HepG2 (cell line): ENCODE measurements at regions not wholly inside any gene's neighbourhood (a gene's known extent, or its start where the extent isn't known, plus 50 kb on each side); places are given as distances from the start of the nearest gene placed in this dataset.

Source experiments
- ATAC-seq: fragments of 200-7000 bp; cut with Tn5 transposase; 3 replicates; pipeline ENCODE4 v1.9.1; 2020; ENCODE audit warnings: mild to moderate bottlenecking, moderate library complexity
- BruUV-seq: library from RNA; stranded (reverse); fragments of 400-500 nt; replicated peaks from 2 replicates; lab custom pipeline; 2021; lab: Mats Ljungman, UMichigan
- CTCF ChIA-PET: fragments of 300-600 bp; formaldehyde crosslinking; extraction: SDS; loops from one replicate; lab custom pipeline; 2021; ENCODE audit warnings: low total read pairs, inconsistent platforms, low intra/inter-chr PET ratio; lab: Yijun Ruan, JAX
- POLR2A ChIA-PET: fragments of 350-600 bp; sonication (Branson Sonifier 250); formaldehyde crosslinking; loops from one replicate; lab custom pipeline; 2020; ENCODE audit warnings: antibody characterized with exemption, inconsistent platforms; lab: Yijun Ruan, JAX
- DNase-seq: peaks from one replicate; pipeline ENCODE4 v3.0.0-alpha.2; 2015; ENCODE audit warnings: low spot score
- FAIRE-seq: peaks from 3 replicates; lab custom pipeline; 2011; peaks lifted over from hg19 to GRCh38; lab: Jason Lieb, UNC
- H2AFZ ChIP-seq: one replicate; pipeline ENCODE4 v1.6.1; 2011; ENCODE audit warnings: low read length, inconsistent platforms
- H3K27ac ChIP-seq: fragments of 300-600 bp; 3 replicates; pipeline ENCODE4 v1.8.0; 2011; ENCODE audit warnings: mixed run types, mild to moderate bottlenecking, mixed read lengths, low read length, inconsistent platforms; ENCODE audit not compliant: insufficient read depth; ENCODE audit errors: extremely low read length
- H3K27me3 ChIP-seq, 2 experiments: fragments of 200-600 bp in 1 of 2; 2 replicates in 1 of 2; 3 replicates in 1 of 2; pipeline versions ENCODE4 v1.6.0 to v1.8.0; 2011; ENCODE audit warnings: low read length in 2 of 2, mild to moderate bottlenecking in 2 of 2, moderate library complexity in 2 of 2, inconsistent platforms in 1 of 2; ENCODE audit not compliant: insufficient read depth in 2 of 2, control insufficient read depth in 1 of 2
- H3K36me3 ChIP-seq, 2 experiments: fragments of 200-600 bp in 1 of 2; replicated peaks in 1 of 2; 2 replicates in 1 of 2; 3 replicates in 1 of 2; pipeline versions ENCODE4 v1.5.1 to v1.8.0; 2011; ENCODE audit warnings: low read length in 2 of 2, inconsistent platforms in 1 of 2; ENCODE audit not compliant: insufficient read depth in 2 of 2, control insufficient read depth in 1 of 2
- H3K4me1 ChIP-seq: 2 replicates; pipeline ENCODE4 v1.5.1; 2012; ENCODE audit warnings: low read length, inconsistent platforms; ENCODE audit not compliant: insufficient read depth
- H3K4me2 ChIP-seq: 2 replicates; pipeline ENCODE4 v1.6.0; 2011; ENCODE audit warnings: low read depth, low read length, inconsistent platforms
- H3K4me3 ChIP-seq, 3 experiments: fragments of 200-600 bp in 1 of 3; sonication (generic), shearing (Covaris generic) in 1 of 3; replicated peaks in 1 of 3; 2 replicates each; pipeline ENCODE4 v1.5.1; 2011 to 2016; ENCODE audit warnings: low read length in 3 of 3, inconsistent platforms in 2 of 3, low read depth in 2 of 3, mild to moderate bottlenecking in 2 of 3, control low read depth in 1 of 3, mixed read lengths in 1 of 3; ENCODE audit not compliant: insufficient read depth in 1 of 3
- H3K79me2 ChIP-seq: one replicate; pipeline ENCODE4 v1.6.1; 2011; ENCODE audit warnings: low read length, inconsistent platforms; ENCODE audit not compliant: insufficient read depth
- H3K9ac ChIP-seq: 2 replicates; pipeline ENCODE4 v1.6.0; 2011; ENCODE audit warnings: mild to moderate bottlenecking, low read depth, low read length, inconsistent platforms; ENCODE audit not compliant: insufficient read depth
- H3K9me3 ChIP-seq: 2 replicates; pipeline ENCODE4 v1.5.1; 2012; ENCODE audit warnings: mild to moderate bottlenecking, low read length
- H4K20me1 ChIP-seq: 2 replicates; pipeline ENCODE4 v1.6.0; 2011; ENCODE audit warnings: inconsistent platforms, mild to moderate bottlenecking, low read length, moderate library complexity; ENCODE audit not compliant: insufficient read depth
- AKNA ChIP-seq: sonication (generic); formaldehyde crosslinking; IDR thresholded peaks from 2 replicates; pipeline ENCODE4 v1.4.0; 2020; ENCODE audit warnings: missing genetic modification reagents, borderline replicate concordance
- BRD4 ChIP-seq: sonication (generic); formaldehyde crosslinking; IDR thresholded peaks from 2 replicates; pipeline ENCODE4 v1.4.0; 2020; ENCODE audit warnings: missing genetic modification reagents
- FOXO1 ChIP-seq: sonication (generic); formaldehyde crosslinking; IDR thresholded peaks from 2 replicates; pipeline ENCODE4 v1.4.0; 2020; ENCODE audit warnings: missing genetic modification reagents
- FUBP1 ChIP-seq: sonication (generic); formaldehyde crosslinking; IDR thresholded peaks from 2 replicates; pipeline ENCODE4 v1.5.1; 2020; ENCODE audit warnings: missing genetic modification reagents, mild to moderate bottlenecking, borderline replicate concordance
- KLF6 ChIP-seq: IDR thresholded peaks from 2 replicates; pipeline ENCODE4 v1.8.0; 2016; ENCODE audit warnings: missing biosample characterization, missing genetic modification reagents
- MAFF ChIP-seq: IDR thresholded peaks from 2 replicates; pipeline ENCODE4 v1.6.1; 2011; ENCODE audit warnings: low read depth, low read length, improper control_type of control experiment
- SSRP1 ChIP-seq: IDR thresholded peaks from 2 replicates; pipeline ENCODE4 v1.6.1; 2016; ENCODE audit warnings: control low read depth
- TEF ChIP-seq: sonication (generic); formaldehyde crosslinking; IDR thresholded peaks from 2 replicates; pipeline ENCODE4 v1.5.0; 2020; ENCODE audit warnings: missing genetic modification reagents
- ZNF136 ChIP-seq: sonication (generic); formaldehyde crosslinking; IDR thresholded peaks from 2 replicates; pipeline ENCODE4 v1.8.1; 2022; ENCODE audit warnings: low read depth, mild to moderate bottlenecking, moderate library complexity, missing genetic modification reagents
- ZNF230 ChIP-seq: sonication (generic); formaldehyde crosslinking; IDR thresholded peaks from 2 replicates; pipeline ENCODE4 v1.4.0; 2020; ENCODE audit warnings: mild to moderate bottlenecking, missing genetic modification reagents
- ZNF598 ChIP-seq: sonication (generic); formaldehyde crosslinking; IDR thresholded peaks from 2 replicates; pipeline ENCODE4 v1.5.1; 2020; ENCODE audit warnings: mild to moderate bottlenecking, missing genetic modification reagents, borderline replicate concordance
- WGBS: methylation state at CpG from one replicate; pipeline ENCODE4 v1.1.6; 2017; ENCODE audit warnings: low lambda C conversion rate; 5-methylcytosine and 5-hydroxymethylcytosine counted together
- in situ Hi-C: cut with HindIII; loops from 2 replicates; pipeline ENCODE4 v1.10.0; 2017; ENCODE audit warnings: low pct_unique_long_range_greater_than_20kb; ENCODE audit not compliant: extremely low pct_ligation_motif_present
- intact Hi-C: fragments of 100-400 bp; cut with micrococcal nuclease; formaldehyde crosslinking; loops from one replicate; pipeline ENCODE4 v1.10.0; 2022; ENCODE audit not compliant: unreplicated experiment

GRCh38 chrY:17085303-17085702 is 794.7 kb downstream of the CDY2B start (continued):
- no peak for TF ChIP-seq AKNA (CRISPR knock-in tag)
- TF ChIP-seq FUBP1 (CRISPR knock-in tag): no peak

- no peaks in the 10 kb centered on the region for H3K36me3 ChIP-seq
- FAIRE-seq: no peak
- intact Hi-C loops (no loop called here), in situ Hi-C loops (no loop called here)
- no peak overlapping the region for H3K4me3 ChIP-seq
- H3K4me2 ChIP-seq: no peak overlapping the region
- no peaks in the 10 kb centered on the region for H3K27me3 ChIP-seq
- H3K4me1 ChIP-seq: no peaks in the 10 kb centered on the region
- WGBS: 0% methylated on average over 3 of the region's 3 CpGs
- DNase-seq: no peak
- H3K9me3 ChIP-seq: peaks cover 80% of the 10 kb centered on the region
- no TSS peak for BruUV-seq
- ChIA-PET CTCF (no interaction called here), POLR2A (no interaction called here)
- no peak overlapping the region for H3K27ac ChIP-seq
- no peak for ATAC-seq
- H3K9ac ChIP-seq: no peak overlapping the region
- no peaks in the 10 kb centered on the region for H4K20me1 ChIP-seq
- no peak overlapping the region for H2AFZ ChIP-seq
- no peaks in the 10 kb centered on the region for H3K79me2 ChIP-seq
- TF ChIP-seq MAFF: no peak
- TF ChIP-seq KLF6: no peak
- no peak for TF ChIP-seq TEF (CRISPR knock-in tag)
- no peak for TF ChIP-seq ZNF598 (CRISPR knock-in tag)
- no peak for TF ChIP-seq BRD4 (CRISPR knock-in tag)
- TF ChIP-seq ZNF230: no peak
- no peak for TF ChIP-seq SSRP1 (CRISPR knock-in tag)
- no peak for TF ChIP-seq ZNF136 (CRISPR knock-in tag)
- TF ChIP-seq FOXO1 (CRISPR knock-in tag): no peak
These were observed 800.1 kb downstream of the CDY2B start for GRCh38 chrY:17079887-17080286.
